Prostate gland (tissue), 2 donors: ENCODE measurements at regions not wholly inside any gene's neighbourhood (a gene's known extent, or its start where the extent isn't known, plus 50 kb on each side); places are given as distances from the start of the nearest gene placed in this dataset.
"Not testable (repeated sequence)": the region's sequence is repeated elsewhere in the genome, so short reads cannot be mapped to it uniquely, and the experiment has no call there.

ENCODE experiments used
- POLR2A ChIP-seq: fragments of 450-650 bp; IDR thresholded peaks from one replicate; pipeline ENCODE4 v1.6.1; 2016; ENCODE audit warnings: antibody characterized with exemption, mild to moderate bottlenecking
- TF ChIP-seq, protein P1 (sequence below), 4 experiments: fragments of 200-600 bp in 2 of 4; fragments of 450-650 bp in 2 of 4; sonication (generic) in 2 of 4; IDR thresholded peaks; 1 replicate in 3 of 4; 2 replicates in 1 of 4; pipeline ENCODE4 v1.5.1; 2016 to 2019; ENCODE audit warnings: antibody characterized with exemption in 4 of 4, mild to moderate bottlenecking in 2 of 4, moderate library complexity in 2 of 4

DNA sequence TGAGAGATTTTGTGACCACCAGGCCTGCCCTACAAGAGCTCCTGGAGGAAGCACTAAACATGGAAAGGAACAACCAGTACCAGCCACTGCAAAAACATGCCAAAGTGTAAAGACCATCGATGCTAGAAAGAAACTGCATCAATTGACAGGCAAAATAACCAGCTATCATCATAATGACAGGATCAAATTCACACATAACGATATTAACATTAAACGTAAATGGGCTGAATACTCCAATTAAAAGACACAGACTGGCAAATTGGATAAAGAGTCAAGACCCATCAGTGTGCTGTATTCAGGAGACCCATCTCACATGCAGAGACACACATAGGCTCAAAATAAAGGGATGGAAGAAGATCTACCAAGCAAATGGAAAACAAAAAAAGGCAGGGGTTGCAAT, 182.4 kb downstream of the PRELID2 start:
- TF ChIP-seq, protein P1, sequence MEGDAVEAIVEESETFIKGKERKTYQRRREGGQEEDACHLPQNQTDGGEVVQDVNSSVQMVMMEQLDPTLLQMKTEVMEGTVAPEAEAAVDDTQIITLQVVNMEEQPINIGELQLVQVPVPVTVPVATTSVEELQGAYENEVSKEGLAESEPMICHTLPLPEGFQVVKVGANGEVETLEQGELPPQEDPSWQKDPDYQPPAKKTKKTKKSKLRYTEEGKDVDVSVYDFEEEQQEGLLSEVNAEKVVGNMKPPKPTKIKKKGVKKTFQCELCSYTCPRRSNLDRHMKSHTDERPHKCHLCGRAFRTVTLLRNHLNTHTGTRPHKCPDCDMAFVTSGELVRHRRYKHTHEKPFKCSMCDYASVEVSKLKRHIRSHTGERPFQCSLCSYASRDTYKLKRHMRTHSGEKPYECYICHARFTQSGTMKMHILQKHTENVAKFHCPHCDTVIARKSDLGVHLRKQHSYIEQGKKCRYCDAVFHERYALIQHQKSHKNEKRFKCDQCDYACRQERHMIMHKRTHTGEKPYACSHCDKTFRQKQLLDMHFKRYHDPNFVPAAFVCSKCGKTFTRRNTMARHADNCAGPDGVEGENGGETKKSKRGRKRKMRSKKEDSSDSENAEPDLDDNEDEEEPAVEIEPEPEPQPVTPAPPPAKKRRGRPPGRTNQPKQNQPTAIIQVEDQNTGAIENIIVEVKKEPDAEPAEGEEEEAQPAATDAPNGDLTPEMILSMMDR (IDR thresholded peaks at IDR 0.05): not testable (repeated sequence)
- TF ChIP-seq POLR2A: not testable (repeated sequence)
